HTR-8/SVneo (cell line): ENCODE measurements at regions not wholly inside any gene's neighbourhood (a gene's known extent, or its start where the extent isn't known, plus 50 kb on each side); places are given as distances from the start of the nearest gene placed in this dataset.
A peak's percentile ranks its signal among the peaks of the same experiment; 100 is the strongest.

Experiments used
- DNase-seq: peaks from one replicate; pipeline ENCODE4 v3.0.0; 2011; ENCODE audit warnings: low spot score, mixed read lengths; ENCODE audit not compliant: insufficient read length
- FAIRE-seq: peaks from 2 replicates; lab custom pipeline; 2011; peaks lifted over from hg19 to GRCh38; lab: Jason Lieb, UNC

GRCh38 chr1:55412060-55412459 is 196.9 kb upstream of the USP24 start:
- no peak for DNase-seq
- no peak for FAIRE-seq

DNA sequence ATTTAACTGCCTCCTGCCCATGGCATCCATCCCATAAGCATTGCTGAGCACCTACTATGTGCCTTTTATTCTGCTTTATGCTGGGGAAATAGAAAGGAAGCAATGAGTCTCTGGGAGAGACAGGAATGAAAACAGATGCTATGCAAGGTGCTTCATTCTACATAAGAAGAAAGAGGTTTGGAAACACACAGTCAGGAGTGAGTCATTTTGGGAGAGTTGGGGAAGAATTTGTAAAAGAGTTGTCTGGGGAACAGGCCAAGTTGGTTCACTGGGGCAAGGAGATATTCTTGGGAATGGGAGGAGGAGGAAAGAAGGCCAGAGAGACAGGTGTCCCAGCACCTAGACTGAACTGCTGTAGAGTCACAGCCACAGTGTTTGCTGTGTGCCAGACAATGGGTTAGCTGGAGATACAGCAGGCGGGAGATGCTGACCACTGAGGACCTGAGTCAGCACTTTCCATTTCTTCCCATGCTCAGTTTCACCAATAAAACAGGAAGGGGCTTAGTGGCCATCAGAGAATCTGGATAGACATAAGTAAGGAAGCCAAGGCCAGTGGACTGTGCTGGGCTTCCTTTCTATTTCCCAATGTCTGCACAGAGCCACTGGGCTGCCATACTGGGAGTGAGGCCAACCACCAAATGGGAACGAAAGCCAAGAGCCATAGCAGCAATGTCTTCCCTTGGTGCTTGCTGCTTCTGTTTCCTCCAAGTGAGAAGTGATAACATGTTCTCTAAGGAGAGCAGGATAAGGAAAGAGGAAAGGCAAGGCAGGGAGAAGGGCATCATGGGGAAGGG is 187.7 kb upstream of the USP24 start:
- DNase-seq (no peak), FAIRE-seq (no peak)

GRCh38 chr1:55402142-55402541 is 187.0 kb upstream of the USP24 start:
- DNase-seq (no peak), FAIRE-seq (no peak)

- no peak for FAIRE-seq
- no peak for DNase-seq
These were observed 185.3 kb upstream of the USP24 start for GRCh38 chr1:55400508-55400907.

DNA sequence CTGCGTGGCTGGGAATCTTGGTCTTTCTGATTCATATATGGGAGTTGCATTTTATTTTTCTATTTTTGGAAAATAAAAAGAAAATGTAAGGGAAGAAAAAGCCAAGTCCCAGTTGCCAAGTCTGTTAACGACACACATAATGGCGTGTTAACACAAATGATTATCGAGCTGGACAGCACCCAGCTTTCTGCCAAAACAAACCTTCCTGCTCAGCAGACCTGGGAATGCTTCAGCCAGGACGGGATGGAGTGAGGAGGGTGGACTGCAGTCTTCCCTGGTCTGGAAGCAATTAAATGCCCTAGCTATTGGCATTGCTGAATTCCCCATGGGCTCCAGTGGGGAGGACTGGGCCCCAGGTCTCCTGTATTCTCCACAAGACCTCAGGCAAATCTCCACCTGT is 184.2 kb upstream of the USP24 start:
- DNase-seq (no peak), FAIRE-seq (no peak)

DNA sequence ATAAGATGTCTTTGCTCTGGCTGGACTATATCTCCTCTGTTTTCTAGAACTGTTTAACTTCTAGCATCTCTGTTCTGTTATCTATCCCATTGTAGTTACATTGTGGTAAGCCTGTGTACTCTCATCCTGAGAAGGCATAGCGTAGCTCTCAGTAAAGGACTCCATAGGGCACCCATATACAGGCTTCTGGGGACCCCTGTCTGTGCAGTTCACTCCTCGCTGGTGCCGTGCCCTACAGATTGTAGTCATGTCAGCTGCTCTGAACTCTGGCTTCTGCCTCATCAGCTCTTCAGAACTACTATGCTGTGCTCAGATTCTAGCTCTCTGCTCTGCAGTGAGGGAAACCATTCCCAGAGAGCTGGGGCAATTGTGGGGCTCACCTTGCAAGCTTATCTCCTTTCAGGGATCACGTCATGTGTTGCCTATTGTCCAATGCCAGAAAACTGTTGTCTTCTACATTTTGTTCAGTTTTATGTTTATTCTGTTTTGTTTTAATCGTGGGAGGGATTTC is 181.3 kb upstream of the USP24 start:
- FAIRE-seq, result no peak
- no peak for DNase-seq

DNA sequence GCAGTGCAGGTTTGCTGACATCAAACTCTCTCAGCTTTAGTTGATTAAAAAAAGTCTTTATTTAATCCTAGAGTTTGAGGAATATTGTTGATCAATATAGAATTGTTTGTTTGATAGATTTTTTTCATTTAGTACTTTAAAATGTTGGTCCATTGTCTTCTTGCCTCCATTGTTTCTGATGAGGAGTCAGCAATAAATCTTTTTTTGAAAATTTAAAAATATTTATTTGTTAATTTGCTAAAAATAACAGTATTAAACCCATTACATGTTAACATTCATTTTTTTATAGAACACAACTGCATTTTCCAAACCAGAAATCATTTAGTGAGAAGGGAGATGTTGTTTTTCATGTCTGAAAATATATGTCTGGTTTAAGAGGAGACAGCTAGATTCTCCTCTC is 173.8 kb upstream of the USP24 start:
- DNase-seq (no peak), FAIRE-seq (no peak)

- no peak for FAIRE-seq
These were observed 172.0 kb upstream of the USP24 start for GRCh38 chr1:55387145-55387544.

GRCh38 chr1:55386456-55386855 is 171.3 kb upstream of the USP24 start:
- no peak for FAIRE-seq

More at GRCh38 chr1:55387145-55387544, 172.0 kb upstream of the USP24 start:
- DNase-seq, result no peak

GRCh38 chr1:55385402-55386018 is 170.3 kb upstream of the USP24 start:
- no peak for DNase-seq
- no peak for FAIRE-seq

More at GRCh38 chr1:55386456-55386855, 171.3 kb upstream of the USP24 start:
- peak; percentile 10 for DNase-seq

DNA sequence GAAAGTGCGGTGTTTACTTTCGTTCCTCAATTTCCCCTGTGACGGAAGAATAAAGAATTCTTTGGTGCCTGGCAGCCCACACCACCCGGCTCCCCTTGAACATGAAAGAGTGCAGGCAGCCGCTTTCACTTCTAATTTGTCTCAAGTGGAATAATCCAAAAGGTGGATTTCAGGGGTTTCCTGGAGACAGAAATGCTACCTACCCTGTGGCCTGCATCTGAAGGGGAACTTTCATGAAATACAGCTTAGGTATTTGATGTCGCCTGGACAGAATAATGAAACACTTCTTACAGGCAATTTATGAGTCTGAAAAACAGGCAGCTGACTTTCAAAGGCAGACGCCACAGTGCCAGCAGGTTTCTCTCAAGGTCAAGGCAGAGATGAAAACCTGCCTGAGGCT is 169.5 kb upstream of the USP24 start:
- no peak for FAIRE-seq
- no peak for DNase-seq

DNA sequence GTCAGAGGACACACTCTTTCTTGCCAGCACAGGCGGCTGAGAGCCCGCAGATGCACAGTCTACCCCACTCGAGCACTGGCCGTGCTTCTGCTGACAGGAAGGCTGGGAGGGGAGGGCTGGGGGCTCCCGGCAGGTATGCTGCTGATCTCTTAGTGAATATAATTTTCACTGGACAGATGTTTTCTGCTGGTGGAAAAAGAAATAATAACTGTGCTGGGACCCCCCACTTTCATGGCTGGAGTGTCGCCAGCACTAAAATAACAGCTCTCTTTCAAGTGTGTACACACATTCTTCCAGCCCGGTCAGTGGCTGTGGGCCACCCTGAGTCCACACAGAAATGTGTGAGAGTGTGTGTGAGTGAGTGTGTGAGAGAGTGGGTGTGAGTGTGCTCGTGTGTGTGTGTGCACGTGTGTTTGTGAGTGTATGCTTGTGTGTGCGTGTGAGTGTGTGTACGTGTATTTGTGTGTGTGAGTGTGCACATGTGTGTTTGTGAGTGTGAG is 167.7 kb upstream of the USP24 start:
- DNase-seq, result no peak
- FAIRE-seq, result peak; percentile 74

DNA sequence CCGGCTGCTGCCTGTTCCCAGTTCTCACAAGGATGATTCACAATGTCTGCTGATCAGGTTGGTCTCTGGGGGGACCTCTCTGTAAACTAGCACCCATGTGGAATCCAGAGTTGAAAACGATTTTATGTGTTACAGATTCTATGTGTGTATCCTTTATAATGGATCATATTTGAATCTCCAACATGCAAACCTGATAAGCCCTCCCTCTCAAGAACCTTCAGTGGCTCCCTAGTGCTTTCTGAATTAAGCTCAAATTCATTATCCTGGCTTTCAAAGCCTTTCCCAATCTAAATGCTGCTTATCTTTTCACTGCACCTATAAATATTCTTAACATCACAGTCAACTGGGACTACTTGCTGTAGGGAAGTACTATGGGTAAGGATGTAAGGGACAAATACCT is 166.8 kb upstream of the USP24 start:
- FAIRE-seq, result no peak

GRCh38 chr1:55381491-55381890 is 166.3 kb upstream of the USP24 start:
- no peak for DNase-seq
- FAIRE-seq, result no peak

More for the DNA sequence above, 166.8 kb upstream of the USP24 start:
- DNase-seq, result no peak

DNA sequence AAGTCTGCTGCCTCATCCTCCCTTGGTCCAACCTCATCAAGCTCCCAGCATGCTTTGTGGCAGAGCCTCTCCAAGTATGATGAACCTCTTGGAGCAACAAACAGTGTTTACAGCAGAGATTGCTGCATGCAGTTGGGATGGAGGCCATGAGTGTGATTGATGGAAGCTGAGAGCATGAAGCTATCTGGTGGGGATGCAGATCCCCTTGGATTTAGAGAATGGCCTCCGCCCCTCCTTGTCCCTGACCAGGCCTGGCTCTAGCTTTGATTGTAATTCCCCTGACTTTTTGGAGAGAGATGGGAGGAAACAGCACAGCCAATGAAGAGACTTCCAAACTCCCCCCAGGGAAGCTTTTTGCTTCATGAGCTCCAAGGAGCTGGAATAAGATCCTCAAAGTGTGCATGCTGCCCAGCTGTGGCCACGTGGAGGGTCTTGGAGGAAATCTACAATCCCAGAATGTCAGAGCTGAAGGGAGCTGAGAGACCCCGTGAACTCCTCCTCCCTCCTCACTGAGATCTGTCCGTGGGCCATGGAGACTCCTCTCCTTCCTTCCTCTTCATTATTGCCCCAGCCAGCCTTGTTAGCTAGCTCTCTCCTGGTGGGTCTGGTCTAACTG is 165.3 kb upstream of the USP24 start:
- DNase-seq, result no peak
- FAIRE-seq, result no peak

DNA sequence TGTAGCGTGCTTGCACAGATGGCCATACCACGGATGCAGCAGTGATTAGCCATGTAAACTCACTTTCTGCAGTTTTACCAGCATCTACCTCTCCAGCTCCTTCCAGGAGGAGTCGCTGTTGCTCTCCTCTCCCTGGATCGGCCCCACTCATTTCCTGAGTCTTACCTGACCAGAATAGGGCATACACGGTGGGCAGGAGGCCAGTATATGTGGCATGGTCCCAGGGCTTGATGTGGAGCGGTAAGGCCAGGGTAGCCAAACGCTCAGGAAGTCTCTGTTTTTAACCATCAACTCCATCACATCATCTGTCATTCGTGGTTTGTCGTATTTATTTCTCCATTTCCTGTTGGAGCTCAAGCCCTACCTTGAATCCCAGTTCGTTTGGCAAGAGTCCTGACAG is 163.4 kb upstream of the USP24 start:
- no peak for FAIRE-seq
- DNase-seq, result peak; percentile 22

GRCh38 chr1:55376897-55377296 is 161.7 kb upstream of the USP24 start:
- no peak for FAIRE-seq
- DNase-seq, result no peak

DNA sequence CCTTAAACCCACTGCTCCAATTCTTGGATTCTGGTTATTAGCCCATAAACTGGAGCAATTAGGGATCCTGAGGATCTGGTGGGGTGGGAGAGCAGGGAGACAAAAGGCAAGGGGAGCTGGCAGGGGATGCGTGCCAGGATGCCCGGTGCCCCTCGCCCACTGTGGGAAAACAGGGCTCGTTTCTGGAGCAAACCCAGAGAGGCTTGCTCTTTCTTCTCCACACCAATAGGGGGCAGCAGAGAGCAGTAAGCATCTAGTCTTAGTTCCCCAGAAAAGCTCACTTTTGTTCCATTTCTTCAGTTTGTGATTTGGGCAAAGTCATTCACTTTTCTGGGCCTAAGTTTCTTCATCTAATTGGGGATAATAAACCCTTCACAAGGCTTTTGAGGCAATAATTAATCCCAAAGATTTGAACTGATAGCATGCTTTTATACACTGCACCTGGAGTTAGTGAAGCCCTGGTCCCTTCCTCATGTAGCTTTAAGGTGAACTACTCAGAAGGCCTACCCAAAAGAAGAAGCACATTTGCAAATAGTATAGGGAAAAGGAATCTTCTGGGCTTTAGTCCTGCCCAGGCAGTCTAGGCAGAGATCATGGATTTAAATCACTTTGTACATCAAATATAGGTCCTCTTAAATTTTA is 160.6 kb upstream of the USP24 start:
- FAIRE-seq, result no peak
- DNase-seq, result peak; percentile 36

GRCh38 chr1:55374801-55375616 is 159.8 kb upstream of the USP24 start:
- DNase-seq (no peak), FAIRE-seq (no peak)

DNA sequence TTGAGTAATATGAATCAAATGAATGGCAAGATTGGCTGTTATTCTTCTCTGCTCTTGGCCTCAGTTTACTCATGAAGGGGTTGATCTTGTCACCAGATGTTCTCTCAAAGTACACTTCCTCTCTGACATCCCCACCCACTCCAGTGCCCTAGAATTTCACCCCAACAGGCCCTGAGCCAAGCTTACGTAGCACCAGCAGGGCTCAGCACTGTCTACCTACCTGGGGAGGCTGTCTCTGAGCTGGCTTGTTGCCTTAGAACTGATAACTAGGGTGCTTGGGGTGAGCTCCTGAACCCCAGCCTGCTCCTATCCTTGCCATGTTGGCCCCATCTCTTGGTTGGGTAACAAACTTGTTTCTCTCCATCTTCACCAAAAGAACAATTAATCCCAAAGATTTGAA is 159.1 kb upstream of the USP24 start:
- DNase-seq (no peak), FAIRE-seq (no peak)
